Upper lobe of left lung (tissue), 6 donors: ENCODE measurements at regions not wholly inside any gene's neighbourhood (a gene's known extent, or its start where the extent isn't known, plus 50 kb on each side); places are given as distances from the start of the nearest gene placed in this dataset.
"Not testable (repeated sequence)": the region's sequence is repeated elsewhere in the genome, so short reads cannot be mapped to it uniquely, and the experiment has no call there.

ENCODE experiments used
- ATAC-seq, 2 donors: fragments of 200-7000 bp; cut with Tn5 transposase; one replicate each; pipeline ENCODE4 v1.9.1; 2022; ENCODE audit warnings: mild to moderate bottlenecking in 2 of 2, moderate library complexity in 2 of 2; ENCODE audit not compliant: low FRiP score in 2 of 2
- DNase-seq, 2 donors: peaks; one replicate each; pipeline ENCODE4 v3.0.0-alpha.2; 2019 to 2020
- H3K27ac ChIP-seq, 4 donors: fragments of 200-600 bp; sonication (generic); one replicate each; pipeline ENCODE4 v1.5.1; 2016 to 2019
- H3K27me3 ChIP-seq, 4 donors: fragments of 200-600 bp; sonication (generic); one replicate each; pipeline ENCODE4 v1.5.1; 2017 to 2019
- H3K36me3 ChIP-seq, 4 donors: fragments of 200-600 bp; sonication (generic); one replicate each; pipeline ENCODE4 v1.5.1; 2016 to 2019
- H3K4me1 ChIP-seq, 4 donors: fragments of 200-600 bp; sonication (generic); one replicate each; pipeline ENCODE4 v1.5.1; 2018 to 2019
- H3K4me3 ChIP-seq, 4 donors: fragments of 200-600 bp; sonication (generic); one replicate each; pipeline ENCODE4 v1.5.1; 2017 to 2019; ENCODE audit warnings: mild to moderate bottlenecking in 2 of 4, moderate library complexity in 1 of 4
- H3K9me3 ChIP-seq, 4 donors: fragments of 200-600 bp; sonication (generic); one replicate each; pipeline ENCODE4 v1.5.1; 2018 to 2019
- CTCF ChIP-seq, 6 experiments: fragments of 450-650 bp in 4 of 6; fragments of 200-600 bp in 2 of 6; sonication (generic) in 2 of 6; IDR thresholded peaks; one replicate each; pipeline ENCODE4 v1.5.1; 2016 to 2019; ENCODE audit warnings: antibody characterized with exemption in 6 of 6
- EP300 ChIP-seq, 4 donors: sonication (generic); formaldehyde crosslinking; IDR thresholded peaks; one replicate each; pipeline ENCODE4 v1.5.1; 2017; ENCODE audit warnings: antibody characterized with exemption in 4 of 4, control low read depth in 2 of 4
- POLR2A ChIP-seq, 4 donors: fragments of 450-650 bp; IDR thresholded peaks; one replicate each; pipeline ENCODE4 v1.5.1; 2016 to 2017; ENCODE audit warnings: antibody characterized with exemption in 4 of 4, mild to moderate bottlenecking in 2 of 4
- POLR2AphosphoS5 ChIP-seq, 2 donors: sonication (generic); formaldehyde crosslinking; IDR thresholded peaks; one replicate each; pipeline ENCODE4 v1.5.1; 2017; ENCODE audit warnings: antibody characterized with exemption in 2 of 2
- WGBS, 2 donors: methylation state at CpG; one replicate each; pipeline ENCODE4 v1.1.5; 2017 to 2018; 5-methylcytosine and 5-hydroxymethylcytosine counted together
- donor health status: DM: no; HTN: no; CAD: no; lungs with moderate emphysema.
- donor health status: DM: no; HTN: yes; CAD: no; lungs with severe emphysema.

DNA sequence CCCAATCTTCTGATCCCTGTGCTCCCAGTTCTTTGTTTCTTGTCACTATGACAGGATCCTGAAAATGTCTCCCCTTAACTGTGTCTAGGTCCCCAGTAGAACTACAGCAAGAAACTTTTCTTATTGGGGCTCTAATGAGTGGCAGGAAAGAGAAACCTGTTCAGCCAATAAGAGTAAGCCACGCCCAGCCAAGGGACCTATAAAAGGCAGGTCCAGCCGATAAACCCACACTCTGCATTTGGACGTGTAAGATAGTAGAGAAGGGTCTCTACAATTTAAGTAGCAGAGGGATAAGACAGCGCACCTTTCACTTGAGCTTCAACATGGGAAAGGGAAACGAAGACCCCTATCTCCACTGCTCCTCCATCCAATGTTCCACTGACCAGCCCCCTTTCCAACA is 149.9 kb downstream of the LMLN start:
- DNase-seq (no peak), ATAC-seq (no peak)
- Histone ChIP-seq H3K36me3 (no peaks in the 10 kb centered on the region), H3K9me3 (no peaks in the 10 kb centered on the region), H3K4me3 (no peak overlapping the region), H3K4me1 (peaks cover 4 to 8% (median 7%) of the 10 kb centered on the region in 4 donors), H3K27me3 (peaks cover 0 to 11% (median 8%) of the 10 kb centered on the region in 4 donors), H3K27ac (no peak overlapping the region)
- 87 to 90% methylated on average over 5 of the region's 5 CpGs for WGBS, 2 donors
- no peak for TF ChIP-seq CTCF (IDR thresholded peaks at IDR 0.05)
- TF ChIP-seq EP300 (IDR thresholded peaks at IDR 0.05), result no peak
- TF ChIP-seq POLR2A (IDR thresholded peaks at IDR 0.05), result no peak
- no peak for TF ChIP-seq POLR2AphosphoS5 (IDR thresholded peaks at IDR 0.05)

- TF ChIP-seq CTCF (IDR thresholded peaks at IDR 0.05) (no peak), POLR2AphosphoS5 (IDR thresholded peaks at IDR 0.05) (no peak), EP300 (IDR thresholded peaks at IDR 0.05) (no peak), POLR2A (IDR thresholded peaks at IDR 0.05) (no peak)
These were observed 152.0 kb downstream of the LMLN start for GRCh38 chr3:198112031-198112430.

DNA sequence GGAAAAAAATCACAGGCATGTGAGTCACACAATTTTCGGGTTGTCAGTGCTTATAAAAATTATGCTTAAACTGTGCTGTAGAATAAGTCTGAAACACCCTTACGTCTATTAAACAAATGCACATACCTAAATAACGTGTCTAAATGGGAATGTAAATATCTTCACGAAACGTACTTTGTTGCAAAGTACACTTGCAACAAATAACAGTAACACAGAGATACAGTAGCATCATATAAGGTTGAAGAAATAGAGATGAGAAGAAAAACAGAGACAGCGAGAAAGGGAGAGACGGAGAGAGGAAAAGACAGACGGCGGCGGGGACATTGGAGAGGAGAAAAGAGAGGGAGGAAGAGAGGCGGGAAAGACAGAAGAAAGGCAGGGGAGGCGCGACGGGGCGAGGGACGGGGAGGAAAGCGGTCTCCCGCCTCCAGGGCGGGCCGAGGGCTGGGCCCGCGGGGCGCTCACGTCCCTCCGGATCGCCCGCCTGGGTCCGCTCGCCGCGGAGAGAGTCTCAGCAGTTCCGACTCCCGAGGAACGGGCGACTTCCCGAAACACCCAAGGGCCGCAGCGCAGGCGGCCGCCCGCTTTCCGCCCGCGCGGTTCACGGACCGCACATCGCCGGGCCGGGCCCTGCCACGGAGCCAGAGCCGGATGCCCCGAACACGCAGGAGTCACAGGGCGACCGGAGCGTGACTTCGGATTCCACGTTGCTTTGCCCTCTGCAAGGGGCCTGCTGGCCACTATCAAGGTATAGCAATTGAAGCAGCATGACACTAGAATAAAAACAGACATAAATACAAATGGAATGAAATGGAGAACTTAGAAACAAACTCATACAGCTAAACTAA is 153.4 kb downstream of the LMLN start:
- WGBS, 2 donors, result 11 to 14% methylated on average over 27 to 59 of the region's 59 CpGs
- Histone ChIP-seq H3K4me1 (peaks cover 4 to 8% (median 7%) of the 10 kb centered on the region in 4 donors), H3K27me3 (peaks cover 0 to 11% (median 8%) of the 10 kb centered on the region in 4 donors), H3K4me3 (peak overlapping the region in 3 of 4 donors; percentile 9 to 17 (median 11)), H3K27ac (no peak overlapping the region), H3K36me3 (no peaks in the 10 kb centered on the region), H3K9me3 (no peaks in the 10 kb centered on the region)
- peak in 1 of 2 donors; percentile 76 for ATAC-seq
- peak; percentile 46 to 89 for DNase-seq
- TF ChIP-seq POLR2A (IDR thresholded peaks at IDR 0.05) (no peak), EP300 (IDR thresholded peaks at IDR 0.05) (no peak), POLR2AphosphoS5 (IDR thresholded peaks at IDR 0.05) (no peak), CTCF (IDR thresholded peaks at IDR 0.05) (no peak)

More at GRCh38 chr3:198112031-198112430, 152.0 kb downstream of the LMLN start:
- H3K36me3 ChIP-seq, result no peaks in the 10 kb centered on the region
- peaks cover 4 to 8% (median 7%) of the 10 kb centered on the region in 4 donors for H3K4me1 ChIP-seq
- H3K27me3 ChIP-seq, result peaks cover 0 to 11% (median 8%) of the 10 kb centered on the region in 4 donors
- DNase-seq, result no peak
- no peak overlapping the region for H3K27ac ChIP-seq
- H3K4me3 ChIP-seq, result no peak overlapping the region
- WGBS, 2 donors, result 90% methylated on average over 5 of the region's 5 CpGs
- no peak for ATAC-seq
- no peaks in the 10 kb centered on the region for H3K9me3 ChIP-seq

GRCh38 chr3:198114516-198114915 is 154.5 kb downstream of the LMLN start:
- not testable (repeated sequence) for ATAC-seq, H3K4me3 ChIP-seq, DNase-seq, H3K4me1 ChIP-seq, H3K9me3 ChIP-seq, H3K27ac ChIP-seq, H3K36me3 ChIP-seq
- WGBS, 2 donors, result 81 to 90% methylated on average over 7 of the region's 7 CpGs
- H3K27me3 ChIP-seq, result peaks cover 0 to 11% (median 8%) of the 10 kb centered on the region in 4 donors

DNA sequence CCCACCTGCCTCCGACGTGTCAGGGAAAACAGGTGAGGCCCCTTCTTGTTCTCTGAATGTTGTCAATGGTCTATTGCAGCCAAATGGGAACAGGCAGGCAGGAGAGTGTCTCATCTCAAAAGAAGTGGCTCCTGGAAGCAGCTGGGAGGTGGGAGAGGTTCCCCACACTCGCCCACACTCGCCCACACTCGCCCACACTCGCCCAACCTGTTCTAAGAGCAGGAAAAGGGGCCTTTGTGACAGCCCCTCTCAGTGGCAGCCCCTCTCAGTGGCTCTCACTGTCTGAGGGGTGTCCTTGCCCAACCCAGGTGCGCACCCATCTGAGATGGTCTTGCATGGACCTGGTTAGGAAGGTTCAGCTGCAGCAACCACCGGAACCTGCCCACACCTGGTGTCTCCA is 162.2 kb downstream of the LMLN start:
- not testable (repeated sequence) for H3K4me3 ChIP-seq, H3K9me3 ChIP-seq, H3K36me3 ChIP-seq, H3K4me1 ChIP-seq, H3K27me3 ChIP-seq, DNase-seq, H3K27ac ChIP-seq, ATAC-seq
- 88% methylated on average over 3 of the region's 8 CpGs; no CpG with 5 or more reads in 1 of the 2 donors for WGBS, 2 donors

- H3K36me3 ChIP-seq, DNase-seq, H3K4me1 ChIP-seq, H3K9me3 ChIP-seq, H3K4me3 ChIP-seq, H3K27ac ChIP-seq, H3K27me3 ChIP-seq: not testable (repeated sequence)
- ATAC-seq, result peak in 1 of 2 donors; percentile 17
- WGBS, 2 donors, result 66% methylated on average over 5 to 8 of the region's 12 CpGs
These were observed 177.2 kb downstream of the LMLN start for GRCh38 chr3:198137038-198137835.

- ATAC-seq, result peak; percentile 27 to 43
- WGBS, 2 donors, result 90 to 92% methylated on average over 6 to 7 of the region's 10 CpGs
- not testable (repeated sequence) for H3K27ac ChIP-seq, H3K36me3 ChIP-seq, H3K4me3 ChIP-seq, H3K9me3 ChIP-seq, H3K27me3 ChIP-seq, DNase-seq, H3K4me1 ChIP-seq
These were observed 178.2 kb downstream of the LMLN start for GRCh38 chr3:198138205-198138604.

DNA sequence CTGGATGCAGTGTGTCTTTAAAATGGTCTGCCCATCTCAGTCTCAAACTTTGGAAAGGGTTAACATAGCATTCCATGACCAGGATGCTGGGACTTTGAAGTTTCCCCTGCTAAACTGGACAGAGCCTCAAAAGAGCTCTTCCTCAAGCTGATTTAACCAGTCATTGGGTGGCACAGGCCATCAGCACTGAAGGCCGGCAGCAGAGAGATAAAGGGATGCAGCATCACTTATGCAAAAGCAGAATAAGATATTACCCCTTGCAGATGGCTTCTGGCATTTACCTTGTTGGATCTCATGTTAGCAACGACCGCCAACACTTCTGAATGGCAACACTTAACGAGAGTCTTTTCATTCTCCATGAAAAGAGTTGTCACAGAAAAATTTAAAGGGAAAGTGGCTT is 179.0 kb downstream of the LMLN start:
- H3K27ac ChIP-seq, H3K4me1 ChIP-seq, H3K36me3 ChIP-seq, ATAC-seq, H3K9me3 ChIP-seq, DNase-seq, H3K4me3 ChIP-seq, H3K27me3 ChIP-seq: not testable (repeated sequence)
- 33 to 44% methylated on average over 1 to 4 of the region's 4 CpGs for WGBS, 2 donors
